PC-9 (cell line): ENCODE measurements at regions not wholly inside any gene's neighbourhood (a gene's known extent, or its start where the extent isn't known, plus 50 kb on each side); places are given as distances from the start of the nearest gene placed in this dataset.
A peak's percentile ranks its signal among the peaks of the same experiment; 100 is the strongest.

Experiments used
- BruUV-seq: library from RNA; stranded (reverse); fragments of 400-500 nt; replicated peaks from 2 replicates; lab custom pipeline; 2021; lab: Mats Ljungman, UMichigan
- CTCF ChIA-PET: fragments of 300-600 bp; sonication (Branson Sonifier 250); formaldehyde crosslinking; loops from one replicate; lab custom pipeline; 2022; ENCODE audit warnings: antibody characterized with exemption; lab: Charles Lee
- POLR2A ChIA-PET: fragments of 300-600 bp; sonication (Branson Sonifier 250); formaldehyde crosslinking; loops from one replicate; lab custom pipeline; 2022; ENCODE audit warnings: antibody characterized with exemption; ENCODE audit not compliant: unreplicated experiment; lab: Charles Lee
- DNase-seq, 2 experiments: peaks; one replicate each; pipeline versions ENCODE4 v3.0.0 to v3.0.0-alpha.2; 2015 to 2022; ENCODE audit warnings: mixed read lengths in 1 of 2
- H2AFZ ChIP-seq: fragments of 200-600 bp; sonication (generic); 2 replicates; pipeline ENCODE4 v1.8.1; 2017; ENCODE audit warnings: antibody characterized with exemption
- H3F3A ChIP-seq: fragments of 200-600 bp; sonication (generic); 2 replicates; pipeline ENCODE4 v1.8.1; 2017; ENCODE audit warnings: antibody characterized with exemption, mild to moderate bottlenecking, low read depth; ENCODE audit not compliant: insufficient read depth
- H3K27ac ChIP-seq: fragments of 200-600 bp; sonication (generic); 2 replicates; pipeline ENCODE4 v1.6.1; 2016; ENCODE audit warnings: mixed run types
- H3K27me3 ChIP-seq: fragments of 200-600 bp; sonication (generic); 2 replicates; pipeline ENCODE4 v1.6.1; 2016; ENCODE audit warnings: low read depth, mixed run types; ENCODE audit not compliant: insufficient read depth
- H3K36me3 ChIP-seq: fragments of 200-600 bp; sonication (generic); 2 replicates; pipeline ENCODE4 v1.6.1; 2016; ENCODE audit warnings: low read depth, mixed run types
- H3K4me1 ChIP-seq: fragments of 200-600 bp; sonication (generic); replicated peaks from 2 replicates; pipeline ENCODE4 v1.6.1; 2016; ENCODE audit warnings: mixed run types; ENCODE audit not compliant: insufficient read depth
- H3K4me2 ChIP-seq: fragments of 200-600 bp; sonication (generic); 2 replicates; pipeline ENCODE4 v1.6.1; 2017; ENCODE audit warnings: mixed run types
- H3K4me3 ChIP-seq: fragments of 200-600 bp; sonication (generic); 2 replicates; pipeline ENCODE4 v1.6.1; 2016; ENCODE audit warnings: mixed run types
- H3K79me2 ChIP-seq: fragments of 200-600 bp; sonication (generic); 2 replicates; pipeline ENCODE4 v1.6.1; 2017; ENCODE audit warnings: low read depth, mixed run types
- H3K9me2 ChIP-seq: fragments of 200-600 bp; sonication (generic); 2 replicates; pipeline ENCODE4 v1.8.1; 2017; ENCODE audit warnings: mild to moderate bottlenecking; ENCODE audit not compliant: insufficient read depth
- H3K9me3 ChIP-seq: fragments of 200-600 bp; sonication (generic); 2 replicates; pipeline ENCODE4 v1.8.1; 2016; ENCODE audit warnings: low read depth; ENCODE audit not compliant: insufficient read depth
- H4K20me1 ChIP-seq: fragments of 200-600 bp; sonication (generic); 2 replicates; pipeline ENCODE4 v1.8.1; 2017; ENCODE audit not compliant: insufficient read depth
- EZH2 ChIP-seq: fragments of 200-600 bp; sonication (generic); IDR thresholded peaks from 2 replicates; pipeline ENCODE4 v1.8.0; 2017; ENCODE audit warnings: antibody characterized with exemption, low read depth
- intact Hi-C: fragments of 100-400 bp; cut with micrococcal nuclease; formaldehyde crosslinking; loops from one replicate; pipeline ENCODE4 v1.10.0; 2022; ENCODE audit not compliant: unreplicated experiment
- TF ChIP-seq, protein P1 (sequence below): fragments of 200-600 bp; sonication (generic); conservative IDR thresholded peaks from 2 replicates; pipeline ENCODE4 v1.6.1; 2017; ENCODE audit warnings: mixed run types, antibody characterized with exemption, mild to moderate bottlenecking, moderate library complexity

DNA sequence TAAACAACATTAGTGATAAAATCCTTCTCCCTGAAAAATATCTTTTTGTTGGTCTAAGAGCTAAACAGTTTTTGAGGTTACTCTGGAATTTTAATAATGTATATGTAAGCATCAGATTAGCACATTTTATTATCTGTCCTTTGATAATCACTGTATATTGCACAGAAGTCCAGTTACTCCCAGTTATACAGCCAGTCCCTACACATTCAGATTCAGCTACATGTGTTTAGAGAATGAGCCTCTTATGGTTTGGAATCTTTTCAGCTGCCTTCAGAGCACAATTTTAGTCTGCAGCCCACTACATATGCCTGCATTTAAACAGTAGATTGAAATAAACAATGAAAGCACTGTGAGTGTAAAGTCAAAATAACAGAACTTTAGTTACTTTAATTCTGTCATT lies 438.2 kb downstream of the ARHGEF28 start:
- intact Hi-C loops: loop anchor here (1.0 to 5.0 kb wide), 4 partner anchors 178 to 578 kb away; partner anchors contain the start of gene ENC1
- H3F3A ChIP-seq: peaks cover 37% of the 10 kb centered on the region
- no peak overlapping the region for H3K4me3 ChIP-seq
- no peaks in the 10 kb centered on the region for H3K27me3 ChIP-seq
- no peaks in the 10 kb centered on the region for H3K9me2 ChIP-seq
- H3K4me2 ChIP-seq: peak overlapping the region; percentile 64
- H4K20me1 ChIP-seq: no peaks in the 10 kb centered on the region
- H3K27ac ChIP-seq: peak overlapping the region; percentile 79
- H3K9me3 ChIP-seq: peaks cover 9% of the 10 kb centered on the region; the same call in 1 of the 2 replicates
- no peaks in the 10 kb centered on the region for H3K79me2 ChIP-seq
- DNase-seq: no peak
- ChIA-PET CTCF (no interaction called here), POLR2A (interaction anchor here (0.5 kb wide), 1 partner anchor 142 kb away, joined by 7 read pairs; no protein-coding TSS in a partner anchor)
- no TSS peak for BruUV-seq
- H3K36me3 ChIP-seq: no peaks in the 10 kb centered on the region
- H3K4me1 ChIP-seq: peaks cover 52% of the 10 kb centered on the region
- no peak for TF ChIP-seq EZH2
- TF ChIP-seq, protein P1, sequence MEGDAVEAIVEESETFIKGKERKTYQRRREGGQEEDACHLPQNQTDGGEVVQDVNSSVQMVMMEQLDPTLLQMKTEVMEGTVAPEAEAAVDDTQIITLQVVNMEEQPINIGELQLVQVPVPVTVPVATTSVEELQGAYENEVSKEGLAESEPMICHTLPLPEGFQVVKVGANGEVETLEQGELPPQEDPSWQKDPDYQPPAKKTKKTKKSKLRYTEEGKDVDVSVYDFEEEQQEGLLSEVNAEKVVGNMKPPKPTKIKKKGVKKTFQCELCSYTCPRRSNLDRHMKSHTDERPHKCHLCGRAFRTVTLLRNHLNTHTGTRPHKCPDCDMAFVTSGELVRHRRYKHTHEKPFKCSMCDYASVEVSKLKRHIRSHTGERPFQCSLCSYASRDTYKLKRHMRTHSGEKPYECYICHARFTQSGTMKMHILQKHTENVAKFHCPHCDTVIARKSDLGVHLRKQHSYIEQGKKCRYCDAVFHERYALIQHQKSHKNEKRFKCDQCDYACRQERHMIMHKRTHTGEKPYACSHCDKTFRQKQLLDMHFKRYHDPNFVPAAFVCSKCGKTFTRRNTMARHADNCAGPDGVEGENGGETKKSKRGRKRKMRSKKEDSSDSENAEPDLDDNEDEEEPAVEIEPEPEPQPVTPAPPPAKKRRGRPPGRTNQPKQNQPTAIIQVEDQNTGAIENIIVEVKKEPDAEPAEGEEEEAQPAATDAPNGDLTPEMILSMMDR: no peak
- H2AFZ ChIP-seq: no peak overlapping the region

DNA sequence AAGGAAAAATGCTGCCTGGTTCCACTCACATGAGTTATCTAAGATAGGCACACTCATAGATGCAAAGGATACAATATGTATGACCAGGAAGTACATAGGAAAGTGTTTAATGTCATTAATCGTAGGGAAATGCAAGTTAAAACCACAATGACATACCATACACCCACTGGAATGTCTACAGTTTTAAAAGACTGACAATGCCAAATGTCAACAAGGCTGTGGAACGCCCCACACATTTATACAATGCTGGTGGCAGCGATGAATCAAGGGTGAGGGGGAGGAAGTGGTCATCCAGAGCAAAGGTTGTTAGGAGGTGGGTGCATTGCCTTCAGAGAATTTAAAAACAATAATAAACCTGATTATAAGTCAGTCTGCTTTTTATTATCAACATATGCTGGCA lies 437.8 kb downstream of the ARHGEF28 start:
- no peaks in the 10 kb centered on the region for H3K36me3 ChIP-seq
- H3K27ac ChIP-seq: peak overlapping the region; percentile 79
- peaks cover 9% of the 10 kb centered on the region; the same call in 1 of the 2 replicates for H3K9me3 ChIP-seq
- H3K9me2 ChIP-seq: no peaks in the 10 kb centered on the region
- intact Hi-C loops: loop anchor here (1.0 to 5.0 kb wide), 5 partner anchors 178 to 578 kb away; partner anchors contain the start of gene ENC1
- peak; percentile 70 to 98 for DNase-seq
- H2AFZ ChIP-seq: no peak overlapping the region
- peak overlapping the region; percentile 64 for H3K4me2 ChIP-seq
- H3K79me2 ChIP-seq: no peaks in the 10 kb centered on the region
- H3K4me3 ChIP-seq: no peak overlapping the region
- no peaks in the 10 kb centered on the region for H4K20me1 ChIP-seq
- ChIA-PET POLR2A (no interaction called here), CTCF (no interaction called here)
- no TSS peak for BruUV-seq
- H3K4me1 ChIP-seq: peaks cover 52% of the 10 kb centered on the region
- H3F3A ChIP-seq: peaks cover 37% of the 10 kb centered on the region
- TF ChIP-seq, protein P1: no peak
- H3K27me3 ChIP-seq: no peaks in the 10 kb centered on the region

DNA sequence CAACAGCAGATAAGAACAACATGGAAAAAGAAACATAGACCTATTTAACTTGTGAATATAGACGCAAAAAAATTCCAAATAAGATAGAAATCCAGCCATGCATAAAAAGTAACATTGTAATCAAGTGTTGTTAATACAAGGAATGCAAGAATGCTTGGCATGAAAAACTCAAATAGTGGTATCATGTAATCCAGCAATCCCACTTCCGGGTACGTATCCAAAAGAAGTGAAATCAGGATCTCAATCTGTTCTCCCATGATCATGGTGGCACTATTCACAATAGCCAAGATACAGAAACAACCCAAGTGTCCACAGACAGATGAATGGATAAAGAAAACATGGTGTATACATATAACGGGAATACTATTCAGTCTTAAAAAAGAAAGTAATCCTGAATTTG lies 437.4 kb downstream of the ARHGEF28 start:
- ChIA-PET CTCF (no interaction called here), POLR2A (no interaction called here)
- H3K4me2 ChIP-seq: peak overlapping the region; percentile 64; the same call in 1 of the 2 replicates
- H3K4me1 ChIP-seq: peaks cover 50% of the 10 kb centered on the region
- no peak for TF ChIP-seq EZH2
- TF ChIP-seq, protein P1: no peak
- no peaks in the 10 kb centered on the region for H3K79me2 ChIP-seq
- H3K36me3 ChIP-seq: no peaks in the 10 kb centered on the region
- H3K9me3 ChIP-seq: peaks cover 9% of the 10 kb centered on the region; the same call in 1 of the 2 replicates
- no peaks in the 10 kb centered on the region for H3K27me3 ChIP-seq
- peaks cover 36% of the 10 kb centered on the region for H3F3A ChIP-seq
- H3K9me2 ChIP-seq: no peaks in the 10 kb centered on the region
- DNase-seq: no peak
- H2AFZ ChIP-seq: no peak overlapping the region
- peak overlapping the region; percentile 79 for H3K27ac ChIP-seq
- H3K4me3 ChIP-seq: no peak overlapping the region
- H4K20me1 ChIP-seq: no peaks in the 10 kb centered on the region
- BruUV-seq: no TSS peak
- intact Hi-C loops: loop anchor here (1.0 to 5.0 kb wide), 3 partner anchors 179 to 579 kb away; partner anchors contain the start of gene ENC1
